Choroid plexus epithelial cell (primary cell): ENCODE measurements at regions not wholly inside any gene's neighbourhood (a gene's known extent, or its start where the extent isn't known, plus 50 kb on each side); places are given as distances from the start of the nearest gene placed in this dataset.
A peak's percentile ranks its signal among the peaks of the same experiment; 100 is the strongest.

Experiments used
- DNase-seq: peaks from one replicate; pipeline ENCODE4 v3.0.0-alpha.2; 2010; ENCODE audit warnings: low read depth
- H3K4me3 ChIP-seq: 2 replicates; pipeline ENCODE4 v1.5.1; 2011; ENCODE audit warnings: low read depth, mild to moderate bottlenecking, control low read depth, low read length, moderate library complexity
- TF ChIP-seq, protein P1 (sequence below): conservative IDR thresholded peaks from 2 replicates; pipeline ENCODE4 v1.5.1; 2011; ENCODE audit warnings: low read depth, mild to moderate bottlenecking, control low read depth, inconsistent platforms, low read length, moderate library complexity

- no peak overlapping the region for H3K4me3 ChIP-seq
- no peak for DNase-seq
- TF ChIP-seq, protein P1, sequence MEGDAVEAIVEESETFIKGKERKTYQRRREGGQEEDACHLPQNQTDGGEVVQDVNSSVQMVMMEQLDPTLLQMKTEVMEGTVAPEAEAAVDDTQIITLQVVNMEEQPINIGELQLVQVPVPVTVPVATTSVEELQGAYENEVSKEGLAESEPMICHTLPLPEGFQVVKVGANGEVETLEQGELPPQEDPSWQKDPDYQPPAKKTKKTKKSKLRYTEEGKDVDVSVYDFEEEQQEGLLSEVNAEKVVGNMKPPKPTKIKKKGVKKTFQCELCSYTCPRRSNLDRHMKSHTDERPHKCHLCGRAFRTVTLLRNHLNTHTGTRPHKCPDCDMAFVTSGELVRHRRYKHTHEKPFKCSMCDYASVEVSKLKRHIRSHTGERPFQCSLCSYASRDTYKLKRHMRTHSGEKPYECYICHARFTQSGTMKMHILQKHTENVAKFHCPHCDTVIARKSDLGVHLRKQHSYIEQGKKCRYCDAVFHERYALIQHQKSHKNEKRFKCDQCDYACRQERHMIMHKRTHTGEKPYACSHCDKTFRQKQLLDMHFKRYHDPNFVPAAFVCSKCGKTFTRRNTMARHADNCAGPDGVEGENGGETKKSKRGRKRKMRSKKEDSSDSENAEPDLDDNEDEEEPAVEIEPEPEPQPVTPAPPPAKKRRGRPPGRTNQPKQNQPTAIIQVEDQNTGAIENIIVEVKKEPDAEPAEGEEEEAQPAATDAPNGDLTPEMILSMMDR = no peak
Observed at GRCh38 chr15:69720536-69720935, 267.9 kb downstream of the RPLP1 start.

- DNase-seq = no peak
- TF ChIP-seq, protein P1 = no peak
- no peak overlapping the region for H3K4me3 ChIP-seq
Observed at GRCh38 chr15:69722924-69723323, 270.3 kb downstream of the RPLP1 start.

GRCh38 chr15:69723404-69724096, 270.9 kb downstream of the RPLP1 start:
- DNase-seq = no peak
- no peak overlapping the region for H3K4me3 ChIP-seq
- TF ChIP-seq, protein P1 = peak; percentile 46

DNA sequence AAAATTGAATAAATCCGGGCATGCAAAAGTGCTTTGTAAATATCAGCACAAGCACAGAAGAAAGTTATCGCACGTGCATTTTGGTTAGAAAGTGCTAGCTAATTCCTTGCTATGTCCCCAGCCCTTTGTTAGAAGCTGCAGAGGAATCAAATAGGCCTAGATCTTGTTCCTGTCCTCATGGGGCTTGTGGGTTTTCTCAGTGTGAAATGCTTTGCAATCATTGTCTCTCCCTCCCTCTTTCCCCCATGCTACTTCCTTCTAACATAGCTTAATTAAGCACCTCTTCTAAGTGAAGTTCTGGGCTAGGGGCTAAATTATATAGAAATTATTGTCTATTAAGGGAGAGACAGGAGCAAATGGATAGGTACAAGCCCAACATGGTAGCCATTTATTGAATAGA, 271.7 kb downstream of the RPLP1 start:
- TF ChIP-seq, protein P1 = no peak
- no peak for DNase-seq
- H3K4me3 ChIP-seq = no peak overlapping the region

GRCh38 chr15:69725275-69725674, 272.7 kb downstream of the RPLP1 start:
- no peak overlapping the region for H3K4me3 ChIP-seq
- TF ChIP-seq, protein P1 = no peak
- no peak for DNase-seq

DNA sequence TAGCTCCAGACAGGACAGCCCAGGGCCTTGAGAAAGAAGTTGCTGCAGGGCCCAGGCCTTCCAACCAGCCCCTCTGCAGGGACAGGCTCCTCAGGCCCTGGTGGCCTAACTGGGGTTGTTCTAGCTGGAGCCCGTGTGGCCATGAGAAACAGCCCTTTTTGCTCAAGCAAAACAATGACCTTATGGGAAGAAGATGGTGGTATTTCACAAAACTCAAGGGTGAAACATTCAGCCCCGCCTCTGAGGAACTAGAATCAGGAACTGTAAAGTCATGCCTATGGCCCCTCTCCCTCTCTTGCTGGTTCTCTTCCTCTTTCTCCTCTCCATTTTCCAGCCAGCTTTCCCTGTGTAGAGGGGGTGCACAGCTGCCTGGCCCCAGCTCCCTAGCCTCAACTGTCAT, 273.3 kb downstream of the RPLP1 start:
- TF ChIP-seq, protein P1 = no peak
- H3K4me3 ChIP-seq = no peak overlapping the region
- no peak for DNase-seq

DNA sequence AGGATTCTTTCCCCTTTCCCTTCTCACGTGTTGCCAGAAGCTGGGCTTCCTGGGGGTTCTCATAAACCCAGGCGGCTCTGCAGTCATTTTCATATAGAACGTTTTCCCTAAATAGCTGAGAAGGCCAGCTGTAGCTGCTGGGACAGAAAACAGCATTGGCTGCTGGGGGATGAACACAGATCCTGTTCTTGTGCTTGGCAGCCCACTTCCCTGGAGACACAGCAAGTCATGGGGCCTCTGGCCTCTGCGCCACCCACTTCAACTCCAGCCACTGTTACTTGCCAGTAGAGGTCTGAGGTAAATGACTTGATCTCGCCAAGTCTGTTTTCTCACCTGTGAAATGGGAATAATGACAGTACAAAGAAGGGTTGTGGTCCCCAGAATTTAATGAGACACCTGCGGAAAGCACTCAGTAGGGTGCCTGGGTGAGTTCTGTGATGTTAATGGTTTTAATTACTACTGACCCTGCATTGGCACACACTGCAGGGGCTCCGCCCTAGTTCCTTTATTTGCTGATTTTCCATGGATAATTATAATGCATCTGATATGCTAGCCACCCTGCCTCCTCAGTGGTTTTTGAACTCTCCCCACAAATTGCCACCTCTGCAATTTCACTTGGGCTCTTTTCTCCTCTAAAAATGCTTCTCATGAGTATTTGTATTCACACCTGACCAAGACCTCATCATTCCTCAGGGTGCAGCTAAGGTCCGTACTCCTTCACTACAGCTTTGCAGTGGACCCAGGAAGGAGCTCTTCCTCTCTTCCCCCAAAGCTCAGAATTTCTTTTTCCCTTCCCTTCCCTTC, 274.7 kb downstream of the RPLP1 start:
- TF ChIP-seq, protein P1 = no peak
- no peak overlapping the region for H3K4me3 ChIP-seq
- no peak for DNase-seq
